ENCODE measurements at regions not wholly inside any gene's neighbourhood (a gene's known extent, or its start where the extent isn't known, plus 50 kb on each side); places are given as distances from the start of the nearest gene placed in this dataset.

DNA sequence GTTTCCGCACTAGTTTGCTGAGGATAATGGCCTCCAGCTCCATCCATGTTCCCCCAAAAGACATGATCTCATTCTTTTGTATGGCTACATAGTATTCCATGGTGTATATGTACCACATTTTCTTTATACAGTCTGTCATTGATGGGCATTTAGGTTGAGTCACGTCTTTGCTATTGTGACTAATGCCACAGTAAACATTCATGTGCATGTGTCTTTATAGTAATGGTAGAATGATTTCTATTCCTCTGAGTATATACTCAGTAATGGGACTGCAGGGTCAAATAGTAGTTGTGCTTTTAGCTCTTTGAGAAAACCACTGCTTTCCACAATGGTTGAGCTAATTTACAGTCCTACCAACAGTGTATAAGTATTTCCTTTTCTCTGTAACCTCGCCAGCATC, 78.3 kb upstream of the BCL9 start:
- Histone ChIP-seq H3K36me3 (ENCODE audit: insufficient read depth, low read length) (no peaks in the 10 kb centered on the region), H3K9me3 (ENCODE audit: low read depth, low read length) (no peaks in the 10 kb centered on the region), H4K20me1 (ENCODE audit: insufficient read depth, low read length) (no peaks in the 10 kb centered on the region), H2AFZ (ENCODE audit: low read length) (no peak overlapping the region), H3K4me2 (ENCODE audit: insufficient read depth, low read length) (no peak overlapping the region), H3K27me3 (ENCODE audit: insufficient read depth, low read length) (no peaks in the 10 kb centered on the region), H3K27ac (ENCODE audit: low read depth, low read length) (no peak overlapping the region), H3K79me2 (ENCODE audit: insufficient read depth, low read length) (no peaks in the 10 kb centered on the region), H3K4me1 (ENCODE audit: insufficient read depth, low read length) (no peaks in the 10 kb centered on the region), H3K4me3 (ENCODE audit: insufficient read depth, low read length) (no peak overlapping the region)
- TF ChIP-seq, protein P1, sequence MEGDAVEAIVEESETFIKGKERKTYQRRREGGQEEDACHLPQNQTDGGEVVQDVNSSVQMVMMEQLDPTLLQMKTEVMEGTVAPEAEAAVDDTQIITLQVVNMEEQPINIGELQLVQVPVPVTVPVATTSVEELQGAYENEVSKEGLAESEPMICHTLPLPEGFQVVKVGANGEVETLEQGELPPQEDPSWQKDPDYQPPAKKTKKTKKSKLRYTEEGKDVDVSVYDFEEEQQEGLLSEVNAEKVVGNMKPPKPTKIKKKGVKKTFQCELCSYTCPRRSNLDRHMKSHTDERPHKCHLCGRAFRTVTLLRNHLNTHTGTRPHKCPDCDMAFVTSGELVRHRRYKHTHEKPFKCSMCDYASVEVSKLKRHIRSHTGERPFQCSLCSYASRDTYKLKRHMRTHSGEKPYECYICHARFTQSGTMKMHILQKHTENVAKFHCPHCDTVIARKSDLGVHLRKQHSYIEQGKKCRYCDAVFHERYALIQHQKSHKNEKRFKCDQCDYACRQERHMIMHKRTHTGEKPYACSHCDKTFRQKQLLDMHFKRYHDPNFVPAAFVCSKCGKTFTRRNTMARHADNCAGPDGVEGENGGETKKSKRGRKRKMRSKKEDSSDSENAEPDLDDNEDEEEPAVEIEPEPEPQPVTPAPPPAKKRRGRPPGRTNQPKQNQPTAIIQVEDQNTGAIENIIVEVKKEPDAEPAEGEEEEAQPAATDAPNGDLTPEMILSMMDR (IDR thresholded peaks at IDR 0.05; ENCODE audit: extremely low read depth, low read depth, low read length), result no peak
- DNase-seq (ENCODE audit: insufficient read length, low spot score, missing footprints), result no peak

DNA sequence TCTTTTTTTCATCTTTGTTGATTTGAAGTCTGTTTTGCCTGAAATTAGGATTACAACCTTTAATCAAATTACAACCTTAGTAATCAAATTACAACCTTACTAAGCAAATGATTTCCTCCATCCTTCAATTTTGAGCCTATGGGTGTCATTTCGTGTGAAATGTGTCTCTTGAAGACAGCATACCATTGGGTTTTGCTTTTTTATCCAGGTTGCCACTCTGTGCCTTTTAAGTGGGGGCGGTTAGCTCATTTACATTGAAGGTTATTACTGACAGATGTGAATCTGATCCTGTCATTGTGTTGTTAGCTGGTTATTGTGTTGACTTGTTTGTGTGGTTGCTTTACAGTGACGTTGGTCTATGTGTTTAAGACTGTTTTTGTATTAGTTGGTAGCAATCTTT, 74.8 kb upstream of the BCL9 start:
- H4K20me1 ChIP-seq (ENCODE audit: insufficient read depth, low read length), result no peaks in the 10 kb centered on the region
- no peaks in the 10 kb centered on the region for H3K4me1 ChIP-seq (ENCODE audit: insufficient read depth, low read length)
- DNase-seq (ENCODE audit: insufficient read length, low spot score, missing footprints), result no peak
- H3K9me3 ChIP-seq (ENCODE audit: low read depth, low read length), result no peaks in the 10 kb centered on the region
- no peak overlapping the region for H3K27ac ChIP-seq (ENCODE audit: low read depth, low read length)
- H3K36me3 ChIP-seq (ENCODE audit: insufficient read depth, low read length), result no peaks in the 10 kb centered on the region
- no peak overlapping the region for H2AFZ ChIP-seq (ENCODE audit: low read length)
- no peak overlapping the region for H3K4me3 ChIP-seq (ENCODE audit: insufficient read depth, low read length)
- H3K4me2 ChIP-seq (ENCODE audit: insufficient read depth, low read length), result no peak overlapping the region
- H3K27me3 ChIP-seq (ENCODE audit: insufficient read depth, low read length), result no peaks in the 10 kb centered on the region
- no peaks in the 10 kb centered on the region for H3K79me2 ChIP-seq (ENCODE audit: insufficient read depth, low read length)
- TF ChIP-seq, protein P1 (IDR thresholded peaks at IDR 0.05; ENCODE audit: extremely low read depth, low read depth, low read length), result no peak

DNA sequence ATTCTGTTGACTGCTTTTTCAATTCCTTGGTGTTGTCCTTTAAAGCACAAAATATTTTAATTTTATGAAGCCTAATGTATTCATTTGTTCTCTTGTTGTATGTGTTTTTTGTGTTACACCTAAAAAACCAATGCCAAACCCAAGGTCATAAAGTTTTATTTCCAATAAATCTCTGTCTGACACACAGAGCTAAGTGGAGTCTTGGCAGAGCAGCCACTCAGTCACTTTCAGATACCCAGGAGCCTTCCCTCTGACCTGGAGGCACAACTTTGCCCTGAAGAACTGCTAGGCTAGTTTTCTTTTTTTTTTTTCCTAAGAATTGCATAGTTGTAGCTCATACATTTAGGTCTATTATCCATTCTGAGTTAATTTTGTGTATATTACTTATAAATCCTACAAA, 71.2 kb upstream of the BCL9 start:
- Histone ChIP-seq H3K27ac (ENCODE audit: low read depth, low read length) (no peak overlapping the region), H3K4me3 (ENCODE audit: insufficient read depth, low read length) (no peak overlapping the region), H3K27me3 (ENCODE audit: insufficient read depth, low read length) (peaks cover 5% of the 10 kb centered on the region), H4K20me1 (ENCODE audit: insufficient read depth, low read length) (no peaks in the 10 kb centered on the region), H3K4me2 (ENCODE audit: insufficient read depth, low read length) (no peak overlapping the region), H3K9me3 (ENCODE audit: low read depth, low read length) (no peaks in the 10 kb centered on the region), H3K36me3 (ENCODE audit: insufficient read depth, low read length) (no peaks in the 10 kb centered on the region), H2AFZ (ENCODE audit: low read length) (no peak overlapping the region), H3K4me1 (ENCODE audit: insufficient read depth, low read length) (no peaks in the 10 kb centered on the region), H3K79me2 (ENCODE audit: insufficient read depth, low read length) (no peaks in the 10 kb centered on the region)
- TF ChIP-seq, protein P1 (IDR thresholded peaks at IDR 0.05; ENCODE audit: extremely low read depth, low read depth, low read length), result no peak
- no peak for DNase-seq (ENCODE audit: insufficient read length, low spot score, missing footprints)

DNA sequence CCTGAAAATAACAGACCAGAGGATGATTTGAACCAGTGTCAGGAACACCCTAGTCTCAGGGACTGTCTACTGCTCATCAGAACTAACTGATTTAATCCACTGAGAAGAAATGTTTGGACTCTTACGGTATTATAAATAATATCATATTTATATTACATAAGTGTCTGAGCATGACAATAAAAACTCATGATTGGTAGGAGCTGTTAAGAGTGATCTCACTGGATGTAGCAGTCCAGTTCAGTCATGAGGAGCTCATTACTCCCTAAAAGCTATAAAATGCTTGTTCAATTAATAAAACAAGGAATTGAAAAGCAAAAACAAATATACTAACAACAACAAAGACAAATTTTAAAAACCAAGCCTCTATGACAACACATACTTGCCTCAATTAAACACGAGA, 68.8 kb upstream of the BCL9 start:
- DNase-seq (ENCODE audit: insufficient read length, low spot score, missing footprints), result no peak
- no peaks in the 10 kb centered on the region for H3K4me1 ChIP-seq (ENCODE audit: insufficient read depth, low read length)
- H3K9me3 ChIP-seq (ENCODE audit: low read depth, low read length), result no peaks in the 10 kb centered on the region
- TF ChIP-seq, protein P1 (IDR thresholded peaks at IDR 0.05; ENCODE audit: extremely low read depth, low read depth, low read length), result no peak
- H3K27me3 ChIP-seq (ENCODE audit: insufficient read depth, low read length), result peaks cover 5% of the 10 kb centered on the region
- H4K20me1 ChIP-seq (ENCODE audit: insufficient read depth, low read length), result no peaks in the 10 kb centered on the region
- no peak overlapping the region for H3K4me3 ChIP-seq (ENCODE audit: insufficient read depth, low read length)
- H2AFZ ChIP-seq (ENCODE audit: low read length), result no peak overlapping the region
- no peaks in the 10 kb centered on the region for H3K79me2 ChIP-seq (ENCODE audit: insufficient read depth, low read length)
- no peak overlapping the region for H3K27ac ChIP-seq (ENCODE audit: low read depth, low read length)
- no peak overlapping the region for H3K4me2 ChIP-seq (ENCODE audit: insufficient read depth, low read length)
- H3K36me3 ChIP-seq (ENCODE audit: insufficient read depth, low read length), result no peaks in the 10 kb centered on the region

Measured in osteoblast (primary cell).